Left kidney (tissue), 1 donor: ENCODE measurements at regions not wholly inside any gene's neighbourhood (a gene's known extent, or its start where the extent isn't known, plus 50 kb on each side); places are given as distances from the start of the nearest gene placed in this dataset.

Source experiments
- DNase-seq: peaks from one replicate; pipeline ENCODE4 v3.0.0-alpha.2; 2013

- no peak for DNase-seq
Observed at GRCh38 chr10:44854693-44855350, 56.3 kb upstream of the TMEM72 start.

GRCh38 chr10:44856696-44857095 is 54.4 kb upstream of the TMEM72 start:
- no peak for DNase-seq

DNA sequence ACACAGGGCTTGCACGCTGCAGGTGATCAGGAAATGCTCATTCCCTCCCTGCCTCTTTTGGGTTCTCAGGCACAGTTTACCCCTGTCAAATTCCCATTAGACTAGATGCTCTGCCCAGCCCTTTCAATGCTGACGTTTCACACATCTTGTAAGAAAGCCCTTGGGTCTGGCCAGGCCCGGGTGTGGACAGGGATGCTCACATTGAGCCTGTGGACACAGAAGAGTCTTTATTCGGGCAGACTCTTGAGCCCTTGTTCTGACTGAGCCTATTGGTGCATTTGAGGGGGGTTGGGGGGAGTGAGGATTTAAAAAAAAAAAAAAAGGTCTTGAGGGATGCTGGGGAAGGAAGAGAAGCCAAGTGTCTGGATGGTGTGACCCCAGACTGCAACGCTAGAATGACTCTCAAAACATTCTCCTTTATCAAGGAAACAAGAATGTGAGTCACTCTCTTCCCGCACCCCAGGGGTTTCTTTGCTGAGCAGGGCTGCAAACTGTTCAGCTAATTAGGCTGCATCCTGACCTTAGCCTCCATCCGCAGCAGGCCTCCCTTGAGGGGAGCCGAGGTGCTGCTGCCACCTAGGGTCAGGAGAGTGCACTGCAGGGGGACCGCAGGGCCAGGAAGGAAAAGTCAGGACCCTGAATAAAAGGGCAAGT is 53.6 kb upstream of the TMEM72 start:
- no peak for DNase-seq

GRCh38 chr10:44858017-44858371 is 53.1 kb upstream of the TMEM72 start:
- DNase-seq: no peak

DNA sequence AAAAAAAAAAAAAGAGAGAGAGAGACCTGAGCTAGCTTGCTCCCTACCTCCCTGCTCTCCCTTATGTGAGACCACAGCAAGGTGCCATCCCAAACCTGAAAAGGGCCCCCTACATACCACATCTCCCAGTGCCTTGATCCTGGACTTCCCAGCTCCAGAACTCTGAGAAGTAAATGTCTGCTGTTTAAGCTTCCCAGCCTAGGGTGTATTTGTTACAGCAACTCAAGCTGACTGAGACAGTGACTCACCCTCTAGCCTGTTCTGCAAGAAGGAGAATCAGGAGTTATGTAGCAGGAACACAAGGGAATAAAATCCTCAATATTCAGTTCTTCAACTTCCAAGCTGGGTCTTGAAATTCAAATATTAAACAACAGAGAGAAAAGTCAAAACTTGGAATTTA is 52.1 kb upstream of the TMEM72 start:
- no peak for DNase-seq

DNA sequence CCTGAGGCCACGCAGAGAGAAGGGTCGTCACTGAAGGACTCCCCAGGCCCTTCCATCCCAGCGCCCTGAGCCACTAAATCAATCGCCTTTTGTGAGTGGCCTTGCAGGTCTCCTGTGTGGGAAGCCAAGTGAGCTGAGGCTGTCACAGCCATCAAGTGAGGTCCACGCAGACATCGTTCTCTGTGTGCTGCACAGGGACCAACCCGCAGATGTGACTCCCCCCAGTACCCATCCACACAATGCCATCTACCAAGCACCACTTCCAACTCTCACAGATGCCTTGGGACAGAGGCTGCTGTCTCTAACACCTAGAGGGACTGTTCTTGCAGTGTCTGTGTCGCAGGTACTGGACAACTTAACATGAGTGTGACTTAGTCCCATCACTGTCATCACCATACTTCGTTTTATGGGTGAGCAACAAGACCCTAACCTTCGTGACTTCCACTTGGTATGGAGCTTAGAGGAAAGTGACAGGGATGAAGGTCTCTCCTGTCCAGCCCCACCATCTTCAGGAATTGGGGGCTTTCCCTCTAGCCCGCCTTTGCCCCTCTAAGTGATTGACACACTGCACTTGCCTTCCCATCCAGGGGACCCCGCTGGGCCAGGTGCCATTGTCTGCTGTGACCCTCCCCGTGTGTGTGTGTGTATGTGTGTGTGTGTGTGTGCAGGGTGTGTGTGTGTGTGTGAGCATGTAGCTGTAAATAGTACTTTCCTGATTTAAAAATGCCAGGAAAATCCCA is 51.4 kb upstream of the TMEM72 start:
- DNase-seq: no peak

DNA sequence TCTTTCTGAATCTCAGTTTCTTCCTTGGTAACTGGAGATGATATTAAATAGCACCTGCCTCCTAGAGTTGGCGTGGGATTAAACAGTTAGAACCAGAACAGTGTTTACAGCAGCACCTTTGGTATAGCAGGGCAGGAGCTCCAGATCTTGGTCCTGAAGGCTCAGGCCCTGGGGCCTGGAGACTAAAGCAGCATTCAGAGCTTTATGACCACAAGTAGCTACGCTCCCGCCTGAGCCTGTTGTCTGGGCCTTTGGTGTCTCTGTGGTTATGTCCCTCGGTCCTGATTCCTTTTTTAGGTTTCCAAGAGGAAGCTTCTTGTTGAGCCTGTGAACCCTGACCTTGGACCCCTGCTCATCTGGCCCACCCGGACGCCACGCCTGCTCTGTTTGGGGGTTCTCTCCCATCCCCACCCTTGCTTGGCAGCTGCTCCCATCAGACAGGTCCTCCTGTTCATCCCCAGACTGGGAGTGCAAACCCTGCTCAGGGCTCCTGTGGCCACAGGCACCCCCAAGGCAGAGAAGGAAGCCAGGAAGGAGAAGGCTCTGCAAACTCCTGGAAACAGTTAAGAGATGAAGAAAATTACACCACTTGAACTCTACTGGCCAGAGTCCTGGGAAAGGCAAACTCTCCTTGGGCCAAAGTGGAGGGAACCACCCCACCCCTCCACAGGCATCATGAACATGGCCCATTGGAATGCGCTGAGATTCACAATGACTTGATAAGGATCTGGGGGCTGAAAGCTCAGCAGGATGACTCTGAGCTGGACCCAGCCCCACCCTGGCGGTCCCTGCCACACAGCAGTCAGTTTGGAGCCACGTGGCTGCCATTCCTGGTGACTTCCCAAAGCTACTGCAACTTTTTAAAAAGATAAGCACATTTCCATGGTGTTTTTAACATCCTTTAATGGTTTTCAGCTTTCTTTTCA is 50.1 kb upstream of the TMEM72 start:
- no peak for DNase-seq
